ENCODE measurements at regions not wholly inside any gene's neighbourhood (a gene's known extent, or its start where the extent isn't known, plus 50 kb on each side); places are given as distances from the start of the nearest gene placed in this dataset.

DNA sequence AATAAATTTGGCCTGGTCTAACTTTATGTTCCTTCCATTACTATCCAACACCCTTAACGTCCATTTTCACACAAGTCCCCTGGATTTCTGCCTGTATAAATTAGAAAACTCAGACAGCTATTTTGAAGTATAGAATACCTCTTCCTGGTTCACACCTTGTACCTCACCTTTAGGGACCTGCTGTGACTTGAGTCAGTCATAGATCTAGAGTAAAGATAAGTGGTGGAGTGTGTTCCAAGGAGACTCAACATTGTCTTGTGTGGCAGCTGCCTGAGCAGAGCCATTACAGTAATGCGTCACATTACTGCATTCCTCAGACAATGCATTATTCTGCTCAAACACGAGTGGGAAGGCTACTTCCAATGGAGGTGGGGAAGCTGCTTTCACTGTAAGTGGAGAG lies 513.9 kb downstream of the ADRA2A start:
- TF ChIP-seq, protein P1, sequence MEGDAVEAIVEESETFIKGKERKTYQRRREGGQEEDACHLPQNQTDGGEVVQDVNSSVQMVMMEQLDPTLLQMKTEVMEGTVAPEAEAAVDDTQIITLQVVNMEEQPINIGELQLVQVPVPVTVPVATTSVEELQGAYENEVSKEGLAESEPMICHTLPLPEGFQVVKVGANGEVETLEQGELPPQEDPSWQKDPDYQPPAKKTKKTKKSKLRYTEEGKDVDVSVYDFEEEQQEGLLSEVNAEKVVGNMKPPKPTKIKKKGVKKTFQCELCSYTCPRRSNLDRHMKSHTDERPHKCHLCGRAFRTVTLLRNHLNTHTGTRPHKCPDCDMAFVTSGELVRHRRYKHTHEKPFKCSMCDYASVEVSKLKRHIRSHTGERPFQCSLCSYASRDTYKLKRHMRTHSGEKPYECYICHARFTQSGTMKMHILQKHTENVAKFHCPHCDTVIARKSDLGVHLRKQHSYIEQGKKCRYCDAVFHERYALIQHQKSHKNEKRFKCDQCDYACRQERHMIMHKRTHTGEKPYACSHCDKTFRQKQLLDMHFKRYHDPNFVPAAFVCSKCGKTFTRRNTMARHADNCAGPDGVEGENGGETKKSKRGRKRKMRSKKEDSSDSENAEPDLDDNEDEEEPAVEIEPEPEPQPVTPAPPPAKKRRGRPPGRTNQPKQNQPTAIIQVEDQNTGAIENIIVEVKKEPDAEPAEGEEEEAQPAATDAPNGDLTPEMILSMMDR (IDR thresholded peaks at IDR 0.05; ENCODE audit: borderline replicate concordance): no peak
- no peaks in the 10 kb centered on the region for H3K9me3 ChIP-seq (replicated peaks)
- H3K36me3 ChIP-seq: no peaks in the 10 kb centered on the region
- no peak overlapping the region for H3K4me3 ChIP-seq
- no peak for DNase-seq
- no peaks in the 10 kb centered on the region for H3K27me3 ChIP-seq (ENCODE audit: low read depth)
- H3K4me1 ChIP-seq: no peaks in the 10 kb centered on the region
- intact Hi-C loops (cut with micrococcal nuclease): no loop called here
- no peak overlapping the region for H3K27ac ChIP-seq (replicated peaks)

GRCh38 chr10:111593578-111593977 lies 516.7 kb downstream of the ADRA2A start:
- Histone ChIP-seq H3K4me1 (no peaks in the 10 kb centered on the region), H3K9me3 (replicated peaks) (no peaks in the 10 kb centered on the region), H3K27ac (replicated peaks) (no peak overlapping the region), H3K4me3 (no peak overlapping the region), H3K36me3 (no peaks in the 10 kb centered on the region), H3K27me3 (ENCODE audit: low read depth) (no peaks in the 10 kb centered on the region)
- TF ChIP-seq, protein P1 (IDR thresholded peaks at IDR 0.05; ENCODE audit: borderline replicate concordance): no peak
- intact Hi-C loops (cut with micrococcal nuclease): no loop called here
- no peak for DNase-seq

- Histone ChIP-seq H3K27ac (replicated peaks) (no peak overlapping the region), H3K4me3 (no peak overlapping the region), H3K27me3 (ENCODE audit: low read depth) (no peaks in the 10 kb centered on the region), H3K9me3 (replicated peaks) (no peaks in the 10 kb centered on the region), H3K36me3 (no peaks in the 10 kb centered on the region), H3K4me1 (no peaks in the 10 kb centered on the region)
- TF ChIP-seq, protein P1 (IDR thresholded peaks at IDR 0.05; ENCODE audit: borderline replicate concordance): no peak
- intact Hi-C loops (cut with micrococcal nuclease): no loop called here
- DNase-seq: no peak
Observed at GRCh38 chr10:111595173-111595572, 518.3 kb downstream of the ADRA2A start.

- TF ChIP-seq, protein P1 (IDR thresholded peaks at IDR 0.05; ENCODE audit: borderline replicate concordance): peak; percentile 81
- Histone ChIP-seq H3K36me3 (no peaks in the 10 kb centered on the region), H3K4me3 (no peak overlapping the region), H3K4me1 (no peaks in the 10 kb centered on the region), H3K27me3 (ENCODE audit: low read depth) (no peaks in the 10 kb centered on the region), H3K27ac (replicated peaks) (no peak overlapping the region), H3K9me3 (replicated peaks) (no peaks in the 10 kb centered on the region)
- intact Hi-C loops (cut with micrococcal nuclease): no loop called here
- DNase-seq: no peak
Observed at GRCh38 chr10:111598433-111599059, 521.7 kb downstream of the ADRA2A start.

DNA sequence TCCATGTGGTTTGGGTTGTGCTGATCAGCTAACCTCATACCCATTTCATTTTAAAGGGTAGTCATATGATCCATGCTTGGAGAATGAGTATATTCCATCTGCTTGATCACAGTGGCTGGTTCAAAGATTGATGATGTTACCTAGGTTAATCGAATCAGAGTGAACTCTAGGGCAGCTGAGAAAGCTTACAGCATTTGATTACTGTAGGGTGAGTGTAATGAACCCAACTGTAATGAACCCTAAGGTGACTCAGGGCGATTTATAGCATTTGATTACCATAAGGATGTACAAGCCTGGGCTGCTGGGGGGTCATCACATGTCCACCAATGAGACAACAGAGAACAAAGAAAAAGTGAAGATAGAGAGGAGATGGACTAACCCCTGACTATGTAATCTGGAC lies 523.1 kb downstream of the ADRA2A start:
- H3K36me3 ChIP-seq: no peaks in the 10 kb centered on the region
- H3K4me3 ChIP-seq: no peak overlapping the region
- H3K9me3 ChIP-seq (replicated peaks): no peaks in the 10 kb centered on the region
- intact Hi-C loops (cut with micrococcal nuclease): no loop called here
- H3K27me3 ChIP-seq (ENCODE audit: low read depth): no peaks in the 10 kb centered on the region
- DNase-seq: no peak
- no peaks in the 10 kb centered on the region for H3K4me1 ChIP-seq
- TF ChIP-seq, protein P1 (IDR thresholded peaks at IDR 0.05; ENCODE audit: borderline replicate concordance): no peak
- no peak overlapping the region for H3K27ac ChIP-seq (replicated peaks)
